HEK293 (cell line): ENCODE measurements at regions not wholly inside any gene's neighbourhood (a gene's known extent, or its start where the extent isn't known, plus 50 kb on each side); places are given as distances from the start of the nearest gene placed in this dataset.

ENCODE experiments used
- CTCF ChIA-PET: fragments of 350-600 bp; formaldehyde crosslinking; extraction: SDS; loops from one replicate; lab custom pipeline; 2021; ENCODE audit warnings: antibody characterized with exemption; lab: Yijun Ruan, JAX
- POLR2A ChIA-PET: fragments of 300-600 bp; formaldehyde crosslinking; extraction: SDS; loops from one replicate; lab custom pipeline; 2020; ENCODE audit warnings: antibody characterized with exemption, inconsistent platforms; lab: Yijun Ruan, JAX
- H3K27ac ChIP-seq: fragments of 200-500 bp; sonication (Bioruptor generic); 2 replicates; pipeline ENCODE4 v1.5.1; 2014; ENCODE audit warnings: low read depth, low read length, control low read depth, inconsistent platforms; ENCODE audit errors: extremely low read depth
- H3K36me3 ChIP-seq, 2 experiments: fragments of 200-500 bp in 1 of 2; sonication (Bioruptor generic) in 1 of 2; 1 replicate in 1 of 2; 2 replicates in 1 of 2; pipeline ENCODE4 v1.5.1; 2014 to 2017; ENCODE audit warnings: inconsistent platforms in 2 of 2, low read length in 2 of 2; ENCODE audit not compliant: control insufficient read depth in 2 of 2, insufficient read depth in 1 of 2
- H3K4me1 ChIP-seq: fragments of 200-500 bp; sonication (Bioruptor generic); 2 replicates; pipeline ENCODE4 v1.5.1; 2014; ENCODE audit warnings: mild to moderate bottlenecking, low read length, inconsistent platforms; ENCODE audit not compliant: control insufficient read depth, insufficient read depth
- H3K4me3 ChIP-seq: 2 replicates; pipeline ENCODE4 v1.5.1; 2011; ENCODE audit warnings: low read depth, mild to moderate bottlenecking, control low read depth, low read length, moderate library complexity
- H3K9me3 ChIP-seq: fragments of 200-500 bp; sonication (Bioruptor generic); 2 replicates; pipeline ENCODE4 v1.5.1; 2014; ENCODE audit warnings: low read depth, low read length, inconsistent platforms; ENCODE audit not compliant: control insufficient read depth, insufficient read depth
- GLIS1 ChIP-seq: fragments of 450-650 bp; formaldehyde crosslinking; IDR thresholded peaks from 2 replicates; pipeline ENCODE4 v1.5.1; 2016; ENCODE audit warnings: missing biosample characterization, missing genetic modification characterization
- KLF16 ChIP-seq: fragments of 450-650 bp; formaldehyde crosslinking; IDR thresholded peaks from 2 replicates; pipeline ENCODE4 v1.5.1; 2017; ENCODE audit warnings: missing biosample characterization, missing genetic modification characterization
- KLF7 ChIP-seq: fragments of 450-650 bp; formaldehyde crosslinking; IDR thresholded peaks from 2 replicates; pipeline ENCODE4 v1.5.1; 2016; ENCODE audit warnings: missing biosample characterization, missing genetic modification characterization, borderline replicate concordance
- MZF1 ChIP-seq: fragments of 450-650 bp; formaldehyde crosslinking; IDR thresholded peaks from 2 replicates; pipeline ENCODE4 v1.5.1; 2017; ENCODE audit warnings: missing biosample characterization, missing genetic modification characterization, borderline replicate concordance
- TRIM28 ChIP-seq: IDR thresholded peaks from 2 replicates; pipeline ENCODE4 v1.6.1; 2011; ENCODE audit warnings: low read length, control low read depth, borderline replicate concordance
- ZFP3 ChIP-seq: fragments of 450-650 bp; formaldehyde crosslinking; IDR thresholded peaks from 2 replicates; pipeline ENCODE4 v1.5.1; 2016; ENCODE audit warnings: low read depth, missing biosample characterization, missing genetic modification characterization
- ZNF221 ChIP-seq: fragments of 450-650 bp; formaldehyde crosslinking; IDR thresholded peaks from 2 replicates; pipeline ENCODE4 v1.5.1; 2017; ENCODE audit warnings: missing biosample characterization, missing genetic modification characterization, borderline replicate concordance
- ZNF239 ChIP-seq: fragments of 450-650 bp; formaldehyde crosslinking; IDR thresholded peaks from 2 replicates; pipeline ENCODE4 v1.5.1; 2016; ENCODE audit warnings: missing biosample characterization, missing genetic modification characterization
- ZNF248 ChIP-seq: fragments of 450-650 bp; formaldehyde crosslinking; IDR thresholded peaks from 2 replicates; pipeline ENCODE4 v1.5.1; 2017; ENCODE audit warnings: missing biosample characterization, missing genetic modification characterization
- ZNF274 ChIP-seq, 2 experiments: fragments of 200-500 bp in 1 of 2; fragments of 450-650 bp in 1 of 2; sonication (Bioruptor generic) in 1 of 2; formaldehyde crosslinking in 1 of 2; IDR thresholded peaks; 2 replicates each; pipeline versions ENCODE4 v1.5.1 to v1.6.1; 2014 to 2016; ENCODE audit warnings: borderline replicate concordance in 1 of 2, inconsistent platforms in 1 of 2, low read length in 1 of 2, missing biosample characterization in 1 of 2, missing genetic modification characterization in 1 of 2
- ZNF311 ChIP-seq: fragments of 450-650 bp; formaldehyde crosslinking; IDR thresholded peaks from 2 replicates; pipeline ENCODE4 v1.5.1; 2017; ENCODE audit warnings: missing biosample characterization, missing genetic modification characterization, borderline replicate concordance
- ZNF354C ChIP-seq: fragments of 450-650 bp; formaldehyde crosslinking; IDR thresholded peaks from 2 replicates; pipeline ENCODE4 v1.5.1; 2016; ENCODE audit warnings: missing biosample characterization, missing genetic modification characterization, low read depth, borderline replicate concordance
- ZNF473 ChIP-seq: fragments of 450-650 bp; formaldehyde crosslinking; IDR thresholded peaks from 2 replicates; pipeline ENCODE4 v1.5.1; 2017; ENCODE audit warnings: missing biosample characterization, missing genetic modification characterization
- ZNF629 ChIP-seq: fragments of 450-650 bp; formaldehyde crosslinking; IDR thresholded peaks from 2 replicates; pipeline ENCODE4 v1.5.1; 2017; ENCODE audit warnings: missing biosample characterization, missing genetic modification characterization
- ZNF658 ChIP-seq: fragments of 450-650 bp; formaldehyde crosslinking; IDR thresholded peaks from 2 replicates; pipeline ENCODE4; 2016; ENCODE audit warnings: missing biosample characterization, missing genetic modification characterization
- ZSCAN23 ChIP-seq: fragments of 450-650 bp; formaldehyde crosslinking; IDR thresholded peaks from 2 replicates; pipeline ENCODE4 v1.5.1; 2016; ENCODE audit warnings: missing biosample characterization, missing genetic modification characterization
- TF ChIP-seq, protein P1 (sequence below): fragments of 450-650 bp; formaldehyde crosslinking; IDR thresholded peaks from 2 replicates; pipeline ENCODE4 v1.5.1; 2016; ENCODE audit warnings: missing biosample characterization, missing genetic modification characterization
- TF ChIP-seq, protein P2 (sequence below): fragments of 450-650 bp; formaldehyde crosslinking; IDR thresholded peaks from 2 replicates; pipeline ENCODE4 v1.5.0; 2017; ENCODE audit warnings: missing biosample characterization, missing genetic modification characterization, borderline replicate concordance
- TF ChIP-seq, protein P3 (sequence below): fragments of 450-650 bp; formaldehyde crosslinking; conservative IDR thresholded peaks from 2 replicates; pipeline ENCODE4 v1.5.1; 2016; ENCODE audit warnings: low read depth, missing biosample characterization, missing genetic modification characterization

DNA sequence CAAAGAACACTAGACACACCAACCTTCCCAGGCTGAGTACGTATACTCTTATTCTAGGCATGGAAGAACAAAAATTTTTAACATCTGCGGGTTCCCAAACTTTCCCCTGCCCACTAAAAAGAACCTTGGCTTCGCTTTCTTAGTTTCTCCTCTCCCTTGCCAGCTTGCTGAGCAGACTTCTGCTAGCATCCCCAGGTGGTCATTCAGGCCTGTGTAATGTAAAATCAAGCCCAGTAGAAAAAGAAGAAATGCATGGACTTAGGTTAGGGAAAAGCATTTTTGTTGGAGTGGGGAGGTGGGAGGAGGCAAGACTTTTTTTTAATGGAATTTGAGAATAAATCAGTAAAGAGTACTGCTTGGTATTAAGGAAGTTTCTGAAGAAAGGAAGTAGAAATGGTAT lies 331.0 kb upstream of the TLE4 start:
- ChIA-PET POLR2A (no interaction called here), CTCF (interaction anchor here (0.7 to 0.8 kb wide), 2 partner anchors 181 to 938 kb away, joined by 3 read pairs; no protein-coding TSS in a partner anchor)
- Histone ChIP-seq H3K36me3 (no peaks in the 10 kb centered on the region), H3K4me3 (no peak overlapping the region), H3K4me1 (no peaks in the 10 kb centered on the region), H3K27ac (no peak overlapping the region), H3K9me3 (no peaks in the 10 kb centered on the region)
- no peak for TF ChIP-seq ZNF239 (tag by site-specific recombination)
- TF ChIP-seq, protein P1, sequence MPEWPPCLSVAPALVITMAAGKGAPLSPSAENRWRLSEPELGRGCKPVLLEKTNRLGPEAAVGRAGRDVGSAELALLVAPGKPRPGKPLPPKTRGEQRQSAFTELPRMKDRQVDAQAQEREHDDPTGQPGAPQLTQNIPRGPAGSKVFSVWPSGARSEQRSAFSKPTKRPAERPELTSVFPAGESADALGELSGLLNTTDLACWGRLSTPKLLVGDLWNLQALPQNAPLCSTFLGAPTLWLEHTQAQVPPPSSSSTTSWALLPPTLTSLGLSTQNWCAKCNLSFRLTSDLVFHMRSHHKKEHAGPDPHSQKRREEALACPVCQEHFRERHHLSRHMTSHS (tag by site-specific recombination), result no peak
- no peak for TF ChIP-seq KLF7
- no peak for TF ChIP-seq ZNF658
- no peak for TF ChIP-seq MZF1 (tag by site-specific recombination)
- no peak for TF ChIP-seq ZNF311
- TF ChIP-seq ZNF354C (tag by site-specific recombination), result no peak
- TF ChIP-seq ZNF473 (tag by site-specific recombination), result no peak
- TF ChIP-seq, protein P2, sequence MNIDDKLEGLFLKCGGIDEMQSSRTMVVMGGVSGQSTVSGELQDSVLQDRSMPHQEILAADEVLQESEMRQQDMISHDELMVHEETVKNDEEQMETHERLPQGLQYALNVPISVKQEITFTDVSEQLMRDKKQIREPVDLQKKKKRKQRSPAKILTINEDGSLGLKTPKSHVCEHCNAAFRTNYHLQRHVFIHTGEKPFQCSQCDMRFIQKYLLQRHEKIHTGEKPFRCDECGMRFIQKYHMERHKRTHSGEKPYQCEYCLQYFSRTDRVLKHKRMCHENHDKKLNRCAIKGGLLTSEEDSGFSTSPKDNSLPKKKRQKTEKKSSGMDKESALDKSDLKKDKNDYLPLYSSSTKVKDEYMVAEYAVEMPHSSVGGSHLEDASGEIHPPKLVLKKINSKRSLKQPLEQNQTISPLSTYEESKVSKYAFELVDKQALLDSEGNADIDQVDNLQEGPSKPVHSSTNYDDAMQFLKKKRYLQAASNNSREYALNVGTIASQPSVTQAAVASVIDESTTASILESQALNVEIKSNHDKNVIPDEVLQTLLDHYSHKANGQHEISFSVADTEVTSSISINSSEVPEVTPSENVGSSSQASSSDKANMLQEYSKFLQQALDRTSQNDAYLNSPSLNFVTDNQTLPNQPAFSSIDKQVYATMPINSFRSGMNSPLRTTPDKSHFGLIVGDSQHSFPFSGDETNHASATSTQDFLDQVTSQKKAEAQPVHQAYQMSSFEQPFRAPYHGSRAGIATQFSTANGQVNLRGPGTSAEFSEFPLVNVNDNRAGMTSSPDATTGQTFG (tag by site-specific recombination), result no peak
- no peak for TF ChIP-seq ZNF274 (IDR thresholded peaks at IDR 0.05; ENCODE audit: low read length)
- no peak for TF ChIP-seq ZNF274 (tag by site-specific recombination; IDR thresholded peaks at IDR 0.05; ENCODE audit: borderline replicate concordance)
- TF ChIP-seq ZNF221 (tag by site-specific recombination), result no peak
- TF ChIP-seq, protein P3, sequence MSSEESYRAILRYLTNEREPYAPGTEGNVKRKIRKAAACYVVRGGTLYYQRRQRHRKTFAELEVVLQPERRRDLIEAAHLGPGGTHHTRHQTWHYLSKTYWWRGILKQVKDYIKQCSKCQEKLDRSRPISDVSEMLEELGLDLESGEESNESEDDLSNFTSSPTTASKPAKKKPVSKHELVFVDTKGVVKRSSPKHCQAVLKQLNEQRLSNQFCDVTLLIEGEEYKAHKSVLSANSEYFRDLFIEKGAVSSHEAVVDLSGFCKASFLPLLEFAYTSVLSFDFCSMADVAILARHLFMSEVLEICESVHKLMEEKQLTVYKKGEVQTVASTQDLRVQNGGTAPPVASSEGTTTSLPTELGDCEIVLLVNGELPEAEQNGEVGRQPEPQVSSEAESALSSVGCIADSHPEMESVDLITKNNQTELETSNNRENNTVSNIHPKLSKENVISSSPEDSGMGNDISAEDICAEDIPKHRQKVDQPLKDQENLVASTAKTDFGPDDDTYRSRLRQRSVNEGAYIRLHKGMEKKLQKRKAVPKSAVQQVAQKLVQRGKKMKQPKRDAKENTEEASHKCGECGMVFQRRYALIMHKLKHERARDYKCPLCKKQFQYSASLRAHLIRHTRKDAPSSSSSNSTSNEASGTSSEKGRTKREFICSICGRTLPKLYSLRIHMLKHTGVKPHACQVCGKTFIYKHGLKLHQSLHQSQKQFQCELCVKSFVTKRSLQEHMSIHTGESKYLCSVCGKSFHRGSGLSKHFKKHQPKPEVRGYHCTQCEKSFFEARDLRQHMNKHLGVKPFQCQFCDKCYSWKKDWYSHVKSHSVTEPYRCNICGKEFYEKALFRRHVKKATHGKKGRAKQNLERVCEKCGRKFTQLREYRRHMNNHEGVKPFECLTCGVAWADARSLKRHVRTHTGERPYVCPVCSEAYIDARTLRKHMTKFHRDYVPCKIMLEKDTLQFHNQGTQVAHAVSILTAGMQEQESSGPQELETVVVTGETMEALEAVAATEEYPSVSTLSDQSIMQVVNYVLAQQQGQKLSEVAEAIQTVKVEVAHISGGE (tag by site-specific recombination), result no peak
- no peak for TF ChIP-seq ZNF629
- TF ChIP-seq ZNF248, result no peak
- TF ChIP-seq GLIS1, result no peak
- no peak for TF ChIP-seq ZSCAN23 (tag by site-specific recombination)

DNA sequence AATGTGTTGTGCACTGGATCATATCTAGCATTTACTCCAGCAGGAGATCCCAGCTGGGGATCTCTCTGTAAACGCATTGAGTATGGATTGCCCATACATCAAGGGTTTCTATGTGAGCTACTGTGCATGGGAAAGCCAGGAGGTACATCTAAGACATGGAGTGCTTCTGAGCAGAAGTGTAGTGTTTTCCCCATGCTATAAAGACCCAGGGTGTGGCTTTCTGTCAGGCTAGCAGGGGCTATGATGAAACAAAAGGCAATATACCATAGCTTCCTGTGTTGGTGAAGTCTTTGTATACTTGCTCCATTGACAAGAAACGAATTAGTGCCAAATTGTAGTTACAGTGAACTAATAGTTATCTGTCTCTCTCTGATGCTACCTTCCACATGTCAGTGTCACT lies 329.3 kb upstream of the TLE4 start:
- ChIA-PET POLR2A (no interaction called here), CTCF (interaction anchor here (0.8 kb wide), 2 partner anchors 11 to 12 kb away, joined by 3 to 4 read pairs; no protein-coding TSS in a partner anchor)
- H3K27ac ChIP-seq, result no peak overlapping the region

More for the DNA sequence above, 329.3 kb upstream of the TLE4 start:
- H3K9me3 ChIP-seq, result no peaks in the 10 kb centered on the region
- no peaks in the 10 kb centered on the region for H3K36me3 ChIP-seq
- H3K4me1 ChIP-seq, result no peaks in the 10 kb centered on the region
- H3K4me3 ChIP-seq, result no peak overlapping the region
- TF ChIP-seq TRIM28 (0 out of 2 replicates have a peak, but pooled peaks have one; percentile 63), KLF16 (tag by site-specific recombination) (no peak), ZFP3 (tag by site-specific recombination) (no peak)
